ENCODE measurements at regions not wholly inside any gene's neighbourhood (a gene's known extent, or its start where the extent isn't known, plus 50 kb on each side); places are given as distances from the start of the nearest gene placed in this dataset.
"Not testable (repeated sequence)": the region's sequence is repeated elsewhere in the genome, so short reads cannot be mapped to it uniquely, and the experiment has no call there.

- no peak for DNase-seq
Observed at GRCh38 chr9:30103647-30104394, 2280.6 kb upstream of the ACO1 start.

- not testable (repeated sequence) for DNase-seq
Observed at GRCh38 chr9:30107134-30107533, 2277.3 kb upstream of the ACO1 start.

DNA sequence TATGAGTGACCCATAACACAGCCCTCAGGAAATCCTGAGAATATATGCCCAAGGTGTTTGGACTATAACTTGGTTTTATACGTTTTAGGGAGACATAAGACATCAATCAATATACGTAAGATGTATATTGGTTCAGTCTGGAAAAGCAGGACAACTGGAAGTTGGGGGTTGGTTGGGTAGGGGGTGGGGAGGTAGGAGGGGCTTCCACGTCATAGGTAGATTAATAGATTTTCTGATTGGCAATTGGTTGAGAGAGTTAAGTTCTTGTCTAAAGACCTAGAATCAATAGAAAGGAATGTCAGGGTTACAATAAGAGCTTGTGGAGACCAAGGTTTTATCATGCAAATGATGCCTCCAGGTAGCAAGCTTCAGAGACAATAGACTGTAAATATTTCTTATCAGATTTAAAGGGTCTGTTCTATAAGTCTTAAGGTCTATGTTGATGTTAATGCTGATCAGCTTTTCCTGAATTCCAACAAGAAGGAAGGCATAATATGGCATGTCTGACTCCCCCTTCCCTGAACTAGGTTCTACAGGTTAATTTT is 2267.7 kb upstream of the ACO1 start:
- DNase-seq = no peak

DNA sequence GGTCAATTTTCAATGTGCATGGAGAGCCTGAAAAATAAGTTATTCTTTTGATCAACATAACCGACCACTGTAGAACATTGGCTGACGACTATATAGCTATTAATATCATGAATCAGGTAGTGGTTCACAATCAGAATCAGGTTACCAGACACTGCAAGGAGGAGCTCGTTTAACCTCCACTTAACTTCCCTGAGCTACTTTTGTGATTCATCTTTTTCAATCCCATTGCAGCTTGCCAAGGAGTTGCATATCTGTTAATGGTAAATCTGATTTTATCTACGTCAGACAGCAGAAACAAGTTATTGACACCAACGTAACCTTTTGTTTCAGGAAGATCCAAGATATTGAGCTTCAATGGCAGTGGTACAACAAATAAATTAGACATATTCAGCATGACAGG is 2263.8 kb upstream of the ACO1 start:
- no peak for DNase-seq

DNA sequence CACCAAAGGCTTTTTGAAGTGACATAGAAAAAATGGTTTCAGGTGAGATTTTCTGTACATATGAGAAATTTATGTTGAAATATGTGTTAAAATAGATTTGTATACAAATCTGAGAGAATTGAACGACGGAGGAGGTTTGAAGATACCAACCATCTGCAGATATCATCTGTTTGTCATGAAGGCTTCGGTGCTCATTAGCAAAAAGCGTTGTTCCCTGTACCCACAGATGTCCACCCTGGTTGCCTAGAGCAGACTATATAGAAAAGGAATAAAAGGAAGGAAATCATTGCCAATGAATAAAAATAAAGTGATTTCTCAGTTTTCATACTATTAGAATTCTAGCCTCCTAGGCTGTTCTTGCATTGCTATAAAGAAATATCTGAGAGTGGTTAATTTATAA is 2262.8 kb upstream of the ACO1 start:
- DNase-seq = no peak

DNA sequence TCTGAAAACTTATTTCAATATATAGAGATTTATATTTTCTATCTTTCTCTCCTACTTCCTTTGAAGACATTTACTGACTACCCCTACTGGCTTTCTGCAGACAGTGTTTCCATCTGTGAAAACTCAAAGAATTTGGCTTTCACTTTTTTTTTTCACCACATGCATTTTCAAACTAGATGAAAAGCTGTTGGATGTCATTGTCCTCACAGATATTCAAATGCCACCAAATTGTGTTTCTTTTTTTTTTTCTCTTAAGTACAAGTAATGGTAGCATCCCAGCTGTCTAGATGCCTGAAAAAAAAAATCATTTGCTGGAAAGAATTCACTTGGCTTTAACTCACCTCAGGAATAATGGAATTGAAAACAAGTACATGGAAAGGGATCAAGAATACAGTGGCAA is 2258.6 kb upstream of the ACO1 start:
- no peak for DNase-seq

DNA sequence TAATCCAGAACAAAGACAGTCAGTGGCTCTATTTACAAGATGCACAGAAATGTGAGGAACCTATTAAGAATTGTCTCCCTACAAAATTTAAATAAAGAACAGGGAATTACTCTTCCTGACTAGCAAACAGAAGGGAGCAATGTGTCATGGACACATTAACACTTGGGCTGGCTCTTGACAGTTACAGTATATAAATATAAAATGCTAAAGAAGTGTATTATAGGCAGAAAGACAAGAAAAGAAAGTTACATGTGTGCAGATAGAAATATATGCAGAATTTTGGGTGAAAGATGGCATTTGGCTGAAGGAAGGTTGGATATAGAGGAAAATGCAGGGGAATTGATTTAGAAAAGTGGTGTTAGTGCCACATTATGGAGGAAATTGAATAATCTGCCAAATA is 2257.1 kb upstream of the ACO1 start:
- no peak for DNase-seq

GRCh38 chr9:30140407-30140806 is 2244.0 kb upstream of the ACO1 start:
- no peak for DNase-seq

DNA sequence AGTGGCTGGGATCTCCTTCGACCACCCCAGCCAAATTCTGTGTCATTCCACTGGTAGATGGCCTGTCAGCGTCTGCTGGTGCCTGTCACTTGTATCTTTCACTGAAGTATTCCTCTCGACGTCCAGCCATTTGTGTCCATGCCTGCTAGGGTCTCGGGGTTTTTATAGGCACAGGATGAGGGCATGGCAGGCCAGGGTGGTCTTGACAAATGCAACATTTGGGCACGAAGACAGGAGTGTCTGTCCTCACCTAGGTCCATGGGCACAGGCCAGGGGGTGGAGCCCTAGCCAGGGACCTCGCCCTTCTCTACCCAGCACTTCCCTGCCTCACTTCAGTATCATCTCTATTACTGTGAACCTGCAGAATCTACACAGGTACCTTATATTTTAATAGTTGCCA is 2223.9 kb upstream of the ACO1 start:
- no peak for DNase-seq

- DNase-seq = no peak
Observed at GRCh38 chr9:30172206-30172605, 2212.2 kb upstream of the ACO1 start.

GRCh38 chr9:30178610-30179009 is 2205.8 kb upstream of the ACO1 start:
- no peak for DNase-seq

- no peak for DNase-seq
Observed at GRCh38 chr9:30193421-30193820, 2191.0 kb upstream of the ACO1 start.

GRCh38 chr9:30196941-30197340 is 2187.5 kb upstream of the ACO1 start:
- no peak for DNase-seq

DNA sequence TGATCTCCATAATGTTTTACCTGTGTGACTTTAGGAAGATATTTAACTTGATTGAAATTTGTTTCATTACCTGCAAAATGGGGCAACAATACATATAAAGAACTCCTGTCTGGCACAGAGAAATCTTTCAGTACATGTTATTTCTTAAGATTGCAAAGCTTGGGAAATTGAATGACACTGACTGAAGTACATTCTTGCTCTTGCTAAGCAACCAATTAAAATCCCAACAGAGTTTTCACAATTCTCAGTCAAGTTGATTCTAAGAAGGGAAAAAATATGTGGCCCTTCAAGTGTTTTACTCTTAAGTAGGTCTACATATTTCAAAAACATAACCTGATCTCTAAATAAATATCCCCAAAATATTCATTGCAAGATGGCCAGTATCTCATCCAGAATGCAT is 2187.0 kb upstream of the ACO1 start:
- DNase-seq = no peak

DNA sequence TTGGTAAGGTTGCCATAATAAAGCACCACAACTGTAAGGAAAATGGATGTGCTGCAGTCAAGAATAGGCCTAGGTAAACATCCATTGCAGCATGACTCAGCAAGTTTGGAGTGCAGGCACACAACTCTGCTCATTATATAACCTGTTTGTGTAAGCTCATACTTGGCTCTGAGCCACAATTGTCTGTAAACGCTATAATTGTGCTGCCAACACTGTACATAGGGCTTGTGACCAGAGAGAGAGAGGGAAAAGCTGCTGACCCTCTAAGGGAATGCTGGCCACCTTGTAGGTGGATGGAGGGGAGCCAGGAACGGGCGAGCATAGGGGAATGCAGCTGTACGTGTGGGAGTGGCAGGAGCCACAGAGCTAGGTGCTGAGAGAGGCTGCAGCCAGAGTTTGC is 2186.5 kb upstream of the ACO1 start:
- DNase-seq = peak in 1 of 2 donors; percentile 2

GRCh38 chr9:30198463-30199309 is 2185.8 kb upstream of the ACO1 start:
- DNase-seq = no peak

DNA sequence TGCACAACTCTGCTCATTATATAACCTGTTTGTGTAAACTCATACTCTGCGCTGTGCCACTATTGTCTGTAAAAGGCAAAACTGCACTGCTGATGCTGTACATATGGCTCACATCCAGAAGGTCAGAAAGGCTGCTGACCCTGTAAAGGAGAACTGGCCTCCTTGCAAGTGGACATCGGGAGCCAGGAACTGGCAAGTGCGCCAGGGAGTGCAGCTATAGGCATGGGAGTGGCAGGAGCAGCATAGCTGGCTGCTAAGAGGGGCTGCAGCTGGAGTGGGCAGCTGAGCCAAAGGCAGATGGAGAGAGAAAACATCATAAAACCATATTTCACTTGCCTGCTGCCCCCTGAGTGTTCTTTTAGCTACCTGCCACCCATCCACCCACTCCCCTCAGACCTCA is 2183.4 kb upstream of the ACO1 start:
- no peak for DNase-seq

DNA sequence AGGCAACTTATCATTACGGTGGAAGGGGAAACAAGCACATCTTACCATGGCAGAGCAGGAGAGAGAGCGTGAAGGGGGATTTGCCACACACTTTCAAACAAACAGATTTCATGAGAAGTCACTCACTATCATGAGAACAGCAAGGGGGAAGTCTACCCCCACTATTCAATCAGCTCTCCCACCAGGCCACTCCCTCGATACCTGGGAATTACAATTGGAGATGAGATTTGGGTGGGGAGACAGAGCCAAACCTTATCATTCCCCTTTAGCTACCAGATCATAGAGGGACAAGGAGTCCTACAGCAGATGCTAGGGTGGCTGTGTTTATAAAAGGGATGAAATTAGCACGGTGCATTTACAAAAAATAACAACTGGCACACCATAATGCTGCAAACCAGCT is 2149.4 kb upstream of the ACO1 start:
- no peak for DNase-seq

GRCh38 chr9:30235564-30235963 is 2148.9 kb upstream of the ACO1 start:
- no peak for DNase-seq

GRCh38 chr9:30239878-30240277 is 2144.6 kb upstream of the ACO1 start:
- no peak for DNase-seq

GRCh38 chr9:30243467-30243866 is 2141.0 kb upstream of the ACO1 start:
- no peak for DNase-seq

GRCh38 chr9:30244877-30245276 is 2139.6 kb upstream of the ACO1 start:
- no peak for DNase-seq

DNA sequence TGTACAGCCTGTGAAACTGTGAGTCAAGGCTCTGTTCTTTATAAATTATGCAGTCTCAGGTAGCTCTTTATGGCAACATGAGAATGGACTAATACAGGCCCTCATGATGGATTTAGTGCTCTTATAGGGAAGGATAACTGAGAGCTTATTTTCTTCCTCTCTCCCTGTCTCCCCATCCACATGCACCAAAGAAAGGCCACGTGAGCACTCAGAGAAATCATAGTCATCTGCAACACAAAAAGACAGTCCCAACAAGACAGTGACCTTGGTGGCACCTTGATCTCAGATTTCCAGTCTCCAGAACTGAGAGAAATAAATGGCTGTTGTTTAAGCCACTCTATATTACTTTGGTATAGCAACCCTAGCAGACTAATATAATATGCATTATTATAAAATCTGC is 2133.6 kb upstream of the ACO1 start:
- no peak for DNase-seq

DNA sequence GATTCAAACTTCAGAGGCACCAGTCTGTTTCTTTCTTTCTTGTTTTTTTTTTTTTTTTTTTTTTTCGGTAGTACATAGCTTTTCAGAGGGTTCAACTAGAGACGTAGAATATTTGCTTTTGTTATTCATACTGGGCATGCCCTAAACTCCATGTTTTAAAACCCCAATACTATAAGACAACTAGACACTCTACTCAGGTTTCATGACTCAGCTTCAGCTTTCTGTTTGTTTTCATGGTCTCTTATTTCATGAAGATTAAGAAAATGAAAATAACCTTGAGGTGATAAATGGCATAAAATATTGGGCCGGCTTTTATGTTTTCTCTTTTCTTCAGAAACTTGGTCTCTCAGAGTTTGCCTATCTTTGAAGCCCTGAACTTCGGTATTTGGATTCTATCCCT is 2126.3 kb upstream of the ACO1 start:
- no peak for DNase-seq
